Left lung (tissue), 4 donors: ENCODE measurements at regions not wholly inside any gene's neighbourhood (a gene's known extent, or its start where the extent isn't known, plus 50 kb on each side); places are given as distances from the start of the nearest gene placed in this dataset.

Experiments used
- ATAC-seq: fragments of 200-7000 bp; cut with Tn5 transposase; one replicate; pipeline ENCODE4 v1.9.1; 2020; ENCODE audit warnings: moderate library complexity
- DNase-seq, 4 donors: peaks; one replicate each; pipeline ENCODE4 v3.0.0-alpha.2; 2013 to 2020
- H3K27ac ChIP-seq, 2 donors: fragments of 200-600 bp; sonication (generic) in 1 of 2; one replicate each; pipeline versions ENCODE4 v1.5.0 to v1.8.0; 2020 to 2021
- H3K27me3 ChIP-seq, 2 donors: fragments of 200-600 bp; sonication (generic) in 1 of 2; one replicate each; pipeline versions ENCODE4 v1.5.0 to v1.8.0; 2020 to 2021
- H3K36me3 ChIP-seq, 2 donors: fragments of 200-600 bp; sonication (generic) in 1 of 2; one replicate each; pipeline versions ENCODE4 v1.5.0 to v1.8.0; 2020 to 2021
- H3K4me1 ChIP-seq, 2 donors: fragments of 200-600 bp; one replicate each; pipeline ENCODE4 v1.8.0; 2021
- H3K4me3 ChIP-seq, 2 donors: fragments of 200-600 bp; sonication (generic) in 1 of 2; one replicate each; pipeline versions ENCODE4 v1.5.0 to v1.8.0; 2020 to 2021; ENCODE audit warnings: mild to moderate bottlenecking in 1 of 2
- H3K9me3 ChIP-seq, 2 donors: fragments of 200-600 bp; sonication (generic) in 1 of 2; one replicate each; pipeline versions ENCODE4 v1.5.0 to v1.8.0; 2020 to 2021
- CTCF ChIP-seq, 2 donors: fragments of 200-600 bp; sonication (generic) in 1 of 2; IDR thresholded peaks; one replicate each; pipeline versions ENCODE4 v1.5.0 to v1.8.0; 2021; ENCODE audit warnings: antibody characterized with exemption in 2 of 2
- intact Hi-C, 2 donors: fragments of 100-400 bp; cut with DNase I; formaldehyde crosslinking; loops; one replicate each; pipeline versions ENCODE4 v1.11.2 to v1.14.2; 2022
- donor health status: DM: no; HTN: yes; CAD: no.
- donor health status: DM: no; HTN: no; CAD: no.

GRCh38 chr6:134495203-134495889 lies 177.4 kb upstream of the SGK1 start:
- intact Hi-C loops: no loop called here
- Histone ChIP-seq H3K4me3 (no peak overlapping the region), H3K27me3 (no peaks in the 10 kb centered on the region), H3K9me3 (no peaks in the 10 kb centered on the region), H3K4me1 (no peaks in the 10 kb centered on the region), H3K36me3 (no peaks in the 10 kb centered on the region), H3K27ac (no peak overlapping the region)
- TF ChIP-seq CTCF (IDR thresholded peaks at IDR 0.05): no peak
- DNase-seq (no peak), ATAC-seq (no peak)

GRCh38 chr6:134493789-134494188 lies 175.9 kb upstream of the SGK1 start:
- no peaks in the 10 kb centered on the region for H3K27me3 ChIP-seq
- no peaks in the 10 kb centered on the region for H3K4me1 ChIP-seq
- H3K9me3 ChIP-seq: no peaks in the 10 kb centered on the region
- H3K36me3 ChIP-seq: no peaks in the 10 kb centered on the region
- H3K4me3 ChIP-seq: no peak overlapping the region
- no peak for DNase-seq
- intact Hi-C loops: no loop called here
- no peak overlapping the region for H3K27ac ChIP-seq
- no peak for TF ChIP-seq CTCF (IDR thresholded peaks at IDR 0.05)
- ATAC-seq: no peak

GRCh38 chr6:134491477-134491876 lies 173.6 kb upstream of the SGK1 start:
- ATAC-seq (no peak), DNase-seq (no peak)
- Histone ChIP-seq H3K27me3 (no peaks in the 10 kb centered on the region), H3K4me3 (no peak overlapping the region), H3K36me3 (no peaks in the 10 kb centered on the region), H3K27ac (no peak overlapping the region), H3K9me3 (no peaks in the 10 kb centered on the region), H3K4me1 (no peaks in the 10 kb centered on the region)
- intact Hi-C loops: no loop called here
- no peak for TF ChIP-seq CTCF (IDR thresholded peaks at IDR 0.05)

GRCh38 chr6:134482593-134483270 lies 164.8 kb upstream of the SGK1 start:
- peak; percentile 16 for ATAC-seq
- Histone ChIP-seq H3K36me3 (no peaks in the 10 kb centered on the region), H3K4me3 (no peak overlapping the region), H3K4me1 (no peaks in the 10 kb centered on the region), H3K27me3 (no peaks in the 10 kb centered on the region), H3K9me3 (no peaks in the 10 kb centered on the region), H3K27ac (no peak overlapping the region)
- no peak for TF ChIP-seq CTCF (IDR thresholded peaks at IDR 0.05)
- DNase-seq: no peak
- intact Hi-C loops: no loop called here

- Histone ChIP-seq H3K9me3 (no peaks in the 10 kb centered on the region), H3K36me3 (no peaks in the 10 kb centered on the region), H3K27ac (no peak overlapping the region), H3K4me1 (no peaks in the 10 kb centered on the region), H3K27me3 (no peaks in the 10 kb centered on the region), H3K4me3 (no peak overlapping the region)
- TF ChIP-seq CTCF (IDR thresholded peaks at IDR 0.05): no peak
- intact Hi-C loops: no loop called here
- no peak for ATAC-seq
- no peak for DNase-seq
Observed at GRCh38 chr6:134481966-134482365, 164.1 kb upstream of the SGK1 start.
